SU-DHL-6 (cell line): ENCODE measurements at regions not wholly inside any gene's neighbourhood (a gene's known extent, or its start where the extent isn't known, plus 50 kb on each side); places are given as distances from the start of the nearest gene placed in this dataset.

ENCODE experiments used
- H2AFZ ChIP-seq: fragments of 200-600 bp; sonication (generic); 2 replicates; pipeline ENCODE4 v1.6.1; 2014; ENCODE audit warnings: low read depth, mild to moderate bottlenecking, moderate library complexity, mixed read lengths, antibody characterized with exemption, low read length; ENCODE audit not compliant: severe bottlenecking
- H3F3A ChIP-seq: fragments of 200-600 bp; shearing (Covaris generic); 2 replicates; pipeline ENCODE4 v1.6.0; 2016; ENCODE audit warnings: antibody characterized with exemption, mild to moderate bottlenecking; ENCODE audit not compliant: insufficient read depth
- H3K27ac ChIP-seq: fragments of 200-600 bp; sonication (generic); 2 replicates; pipeline ENCODE4 v1.5.1; 2016; ENCODE audit warnings: low read depth, mild to moderate bottlenecking, low read length, moderate library complexity, mixed read lengths
- H3K27me3 ChIP-seq: fragments of 200-600 bp; sonication (generic), shearing (Covaris generic); 2 replicates; pipeline ENCODE4 v1.6.0; 2014; ENCODE audit warnings: mild to moderate bottlenecking, low read length
- H3K36me3 ChIP-seq: fragments of 200-600 bp; sonication (generic); 2 replicates; pipeline ENCODE4 v1.6.1; 2014; ENCODE audit warnings: mild to moderate bottlenecking, low read length, mixed read lengths
- H3K4me2 ChIP-seq: fragments of 300-600, 200-600 bp; shearing (Covaris generic), sonication (generic); 2 replicates; pipeline ENCODE4 v1.6.0; 2014; ENCODE audit warnings: low read length, low read depth, mild to moderate bottlenecking; ENCODE audit not compliant: poor library complexity, severe bottlenecking
- H3K4me3 ChIP-seq: fragments of 200-600 bp; sonication (generic); 2 replicates; pipeline ENCODE4 v1.5.1; 2014; ENCODE audit warnings: antibody characterized with exemption, low read length, mild to moderate bottlenecking, mixed read lengths; ENCODE audit not compliant: insufficient read depth, poor library complexity, severe bottlenecking
- H3K79me2 ChIP-seq: fragments of 200-600 bp; sonication (generic); 2 replicates; pipeline ENCODE4 v1.6.1; 2014; ENCODE audit warnings: mild to moderate bottlenecking, low read length, moderate library complexity; ENCODE audit not compliant: insufficient read depth
- H3K9ac ChIP-seq: fragments of 200-600 bp; sonication (generic); 2 replicates; pipeline ENCODE4 v1.7.0; 2014; ENCODE audit warnings: mild to moderate bottlenecking, low read length
- H3K9me2 ChIP-seq: fragments of 200-600 bp; sonication (generic); replicated peaks from 2 replicates; pipeline ENCODE4 v1.6.1; 2014; ENCODE audit warnings: low read length; ENCODE audit not compliant: insufficient read depth
- H3K9me3 ChIP-seq: fragments of 200-600 bp; sonication (generic); 2 replicates; pipeline ENCODE4 v1.6.1; 2014; ENCODE audit warnings: low read length, mixed read lengths; ENCODE audit not compliant: insufficient read depth
- H4K20me1 ChIP-seq: fragments of 200-600 bp; sonication (generic); 2 replicates; pipeline ENCODE4 v1.6.1; 2014; ENCODE audit warnings: low read depth, mild to moderate bottlenecking, antibody characterized with exemption, low read length, moderate library complexity, mixed read lengths
- EZH2phosphoT487 ChIP-seq: fragments of 200-600 bp; sonication (generic), shearing (Covaris generic); conservative IDR thresholded peaks from 2 replicates; pipeline ENCODE4 v1.6.1; 2018; ENCODE audit warnings: mild to moderate bottlenecking, antibody characterized with exemption, low read length, moderate library complexity, mixed read lengths
- TF ChIP-seq, protein P1 (sequence below): fragments of 200-600 bp; sonication (generic); IDR thresholded peaks from one replicate; pipeline ENCODE4 v1.5.1; 2017; ENCODE audit warnings: antibody characterized with exemption, mild to moderate bottlenecking, low read length, moderate library complexity; ENCODE audit not compliant: insufficient read depth, poor library complexity, severe bottlenecking

- Histone ChIP-seq H3K4me2 (no peak overlapping the region), H3K4me3 (no peak overlapping the region), H4K20me1 (no peaks in the 10 kb centered on the region), H3K9ac (no peak overlapping the region), H3K79me2 (no peaks in the 10 kb centered on the region), H3K36me3 (no peaks in the 10 kb centered on the region), H3K9me2 (no peaks in the 10 kb centered on the region), H2AFZ (no peak overlapping the region), H3F3A (no peaks in the 10 kb centered on the region), H3K27me3 (no peaks in the 10 kb centered on the region), H3K27ac (no peak overlapping the region), H3K9me3 (no peaks in the 10 kb centered on the region)
- no peak for TF ChIP-seq EZH2phosphoT487
- TF ChIP-seq, protein P1, sequence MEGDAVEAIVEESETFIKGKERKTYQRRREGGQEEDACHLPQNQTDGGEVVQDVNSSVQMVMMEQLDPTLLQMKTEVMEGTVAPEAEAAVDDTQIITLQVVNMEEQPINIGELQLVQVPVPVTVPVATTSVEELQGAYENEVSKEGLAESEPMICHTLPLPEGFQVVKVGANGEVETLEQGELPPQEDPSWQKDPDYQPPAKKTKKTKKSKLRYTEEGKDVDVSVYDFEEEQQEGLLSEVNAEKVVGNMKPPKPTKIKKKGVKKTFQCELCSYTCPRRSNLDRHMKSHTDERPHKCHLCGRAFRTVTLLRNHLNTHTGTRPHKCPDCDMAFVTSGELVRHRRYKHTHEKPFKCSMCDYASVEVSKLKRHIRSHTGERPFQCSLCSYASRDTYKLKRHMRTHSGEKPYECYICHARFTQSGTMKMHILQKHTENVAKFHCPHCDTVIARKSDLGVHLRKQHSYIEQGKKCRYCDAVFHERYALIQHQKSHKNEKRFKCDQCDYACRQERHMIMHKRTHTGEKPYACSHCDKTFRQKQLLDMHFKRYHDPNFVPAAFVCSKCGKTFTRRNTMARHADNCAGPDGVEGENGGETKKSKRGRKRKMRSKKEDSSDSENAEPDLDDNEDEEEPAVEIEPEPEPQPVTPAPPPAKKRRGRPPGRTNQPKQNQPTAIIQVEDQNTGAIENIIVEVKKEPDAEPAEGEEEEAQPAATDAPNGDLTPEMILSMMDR, result no peak
Observed at GRCh38 chr2:185145316-185146121, 547.2 kb downstream of the ZNF804A start.

DNA sequence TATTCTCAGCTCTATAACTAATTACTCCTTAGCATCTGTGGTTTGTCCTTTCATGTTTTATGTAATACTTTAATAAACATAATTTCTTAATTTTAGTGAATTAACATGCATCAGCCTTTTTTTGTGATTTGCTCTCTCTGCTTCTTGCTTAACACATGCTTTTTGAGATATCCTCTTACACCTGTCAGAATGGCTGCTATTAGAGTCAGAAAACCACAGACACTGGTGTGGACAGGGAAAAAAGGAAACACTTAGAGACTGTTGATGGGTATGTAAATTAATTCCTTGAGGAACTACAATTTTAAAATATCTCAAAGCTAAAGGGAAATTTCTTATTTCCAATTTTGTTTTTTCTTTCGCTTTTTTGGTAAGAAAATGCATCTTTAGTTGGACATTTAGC lies 549.0 kb downstream of the ZNF804A start:
- Histone ChIP-seq H3F3A (no peaks in the 10 kb centered on the region), H3K27me3 (no peaks in the 10 kb centered on the region), H3K9ac (no peak overlapping the region), H3K36me3 (no peaks in the 10 kb centered on the region), H3K79me2 (no peaks in the 10 kb centered on the region), H3K27ac (no peak overlapping the region), H3K4me2 (no peak overlapping the region), H3K4me3 (no peak overlapping the region), H3K9me3 (no peaks in the 10 kb centered on the region), H4K20me1 (no peaks in the 10 kb centered on the region), H2AFZ (no peak overlapping the region), H3K9me2 (no peaks in the 10 kb centered on the region)
- TF ChIP-seq, protein P1, result no peak
- TF ChIP-seq EZH2phosphoT487, result no peak

GRCh38 chr2:185152186-185152585 lies 553.9 kb downstream of the ZNF804A start:
- no peak overlapping the region for H3K4me3 ChIP-seq
- no peaks in the 10 kb centered on the region for H3F3A ChIP-seq
- no peaks in the 10 kb centered on the region for H3K36me3 ChIP-seq
- H3K9ac ChIP-seq, result no peak overlapping the region
- H2AFZ ChIP-seq, result no peak overlapping the region
- H3K9me3 ChIP-seq, result no peaks in the 10 kb centered on the region
- no peak overlapping the region for H3K27ac ChIP-seq
- no peaks in the 10 kb centered on the region for H3K79me2 ChIP-seq
- no peaks in the 10 kb centered on the region for H3K9me2 ChIP-seq
- H4K20me1 ChIP-seq, result no peaks in the 10 kb centered on the region
- no peaks in the 10 kb centered on the region for H3K27me3 ChIP-seq
- no peak for TF ChIP-seq EZH2phosphoT487
- TF ChIP-seq, protein P1, result no peak
- no peak overlapping the region for H3K4me2 ChIP-seq
